ENCODE measurements at regions not wholly inside any gene's neighbourhood (a gene's known extent, or its start where the extent isn't known, plus 50 kb on each side); places are given as distances from the start of the nearest gene placed in this dataset.

- TF ChIP-seq CTCF (IDR thresholded peaks at IDR 0.05; ENCODE audit: borderline replicate concordance, extremely low read depth, low read length, poor library complexity, severe bottlenecking) (no peak), EZH2 (IDR thresholded peaks at IDR 0.05; ENCODE audit: borderline replicate concordance, low read depth, low read length, severe bottlenecking) (no peak)
These were observed 160.1 kb upstream of the SATB1 start for GRCh38 chr3:18585004-18585968.

Measured in DND-41 (cell line).